CD4-positive, alpha-beta T cell (primary cell): ENCODE measurements at regions not wholly inside any gene's neighbourhood (a gene's known extent, or its start where the extent isn't known, plus 50 kb on each side); places are given as distances from the start of the nearest gene placed in this dataset.

ENCODE experiments used
- ATAC-seq: fragments of 200-7000 bp; cut with Tn5 transposase; one replicate; pipeline ENCODE4 v1.10.0; 2022; ENCODE audit warnings: mild to moderate bottlenecking; ENCODE audit not compliant: poor library complexity
- CTCF ChIA-PET: fragments of 350-600 bp; sonication (Branson Sonifier 250); formaldehyde crosslinking; loops from one replicate; lab custom pipeline; 2021; ENCODE audit warnings: antibody characterized with exemption, inconsistent platforms; lab: Charles Lee
- POLR2A ChIA-PET: fragments of 350-600 bp; sonication (Branson Sonifier 250); formaldehyde crosslinking; loops from one replicate; lab custom pipeline; 2021; ENCODE audit warnings: antibody characterized with exemption, inconsistent platforms; lab: Charles Lee
- DNase-seq, 14 experiments: peaks; one replicate each; pipeline ENCODE4 v3.0.0-alpha.2; 2013 to 2020; ENCODE audit warnings: mixed read lengths in 2 of 14
- H3K27ac ChIP-seq, 2 donors: one replicate each; pipeline versions ENCODE4 v1.5.1 to v1.7.0; 2013; ENCODE audit warnings: low read length in 2 of 2, low read depth in 1 of 2, mild to moderate bottlenecking in 1 of 2
- H3K27me3 ChIP-seq, 2 experiments: 1 replicate in 1 of 2; 2 replicates in 1 of 2; pipeline versions ENCODE4 v1.6.1 to v1.7.0; 2013; ENCODE audit warnings: low read length in 2 of 2, control low read depth in 1 of 2, mild to moderate bottlenecking in 1 of 2, moderate library complexity in 1 of 2; ENCODE audit not compliant: insufficient read depth in 2 of 2, control insufficient read depth in 1 of 2
- H3K36me3 ChIP-seq: one replicate; pipeline ENCODE4 v1.6.1; 2013; ENCODE audit warnings: low read length, control low read depth; ENCODE audit not compliant: insufficient read depth
- H3K4me1 ChIP-seq: one replicate; pipeline ENCODE4 v1.6.1; 2013; ENCODE audit warnings: low read length, control low read depth; ENCODE audit not compliant: insufficient read depth
- H3K4me3 ChIP-seq: one replicate; pipeline ENCODE4 v1.5.1; 2013; ENCODE audit warnings: mild to moderate bottlenecking, low read length, moderate library complexity
- H3K9me3 ChIP-seq, 2 experiments: 1 replicate in 1 of 2; 2 replicates in 1 of 2; pipeline versions ENCODE4 v1.6.1 to v1.7.0; 2013; ENCODE audit warnings: low read length in 2 of 2, mild to moderate bottlenecking in 2 of 2, control low read depth in 1 of 2, moderate library complexity in 1 of 2; ENCODE audit not compliant: control insufficient read depth in 1 of 2, insufficient read depth in 1 of 2
- H3K27ac Mint-ChIP-seq: one replicate; pipeline ENCODE4 v1.8.0; 2020; ENCODE audit warnings: mixed read lengths
- H3K27me3 Mint-ChIP-seq: one replicate; pipeline ENCODE4 v1.8.0; 2021; ENCODE audit warnings: mixed read lengths
- H3K36me3 Mint-ChIP-seq: one replicate; pipeline ENCODE4 v1.8.0; 2021; ENCODE audit warnings: low read depth, mixed read lengths
- H3K4me1 Mint-ChIP-seq: one replicate; pipeline ENCODE4 v1.8.0; 2021; ENCODE audit warnings: low read depth, mixed read lengths
- H3K4me3 Mint-ChIP-seq: one replicate; pipeline ENCODE4 v1.8.0; 2020; ENCODE audit warnings: mild to moderate bottlenecking, mixed read lengths
- H3K9me3 Mint-ChIP-seq: one replicate; pipeline ENCODE4 v1.8.0; 2020; ENCODE audit warnings: mixed read lengths
- intact Hi-C, 2 experiments: fragments of 100-400 bp; cut with DNase I in 1 of 2; cut with micrococcal nuclease in 1 of 2; formaldehyde crosslinking; loops; one replicate each; pipeline versions ENCODE4 v1.15.1 to v1.9.0; 2023 to 2025; cut with DNase I, micrococcal nuclease
- TF ChIP-seq, protein P1 (sequence below): fragments of 200-600 bp; IDR thresholded peaks from one replicate; pipeline ENCODE4 v1.8.0; 2022; ENCODE audit warnings: antibody characterized with exemption, mild to moderate bottlenecking

DNA sequence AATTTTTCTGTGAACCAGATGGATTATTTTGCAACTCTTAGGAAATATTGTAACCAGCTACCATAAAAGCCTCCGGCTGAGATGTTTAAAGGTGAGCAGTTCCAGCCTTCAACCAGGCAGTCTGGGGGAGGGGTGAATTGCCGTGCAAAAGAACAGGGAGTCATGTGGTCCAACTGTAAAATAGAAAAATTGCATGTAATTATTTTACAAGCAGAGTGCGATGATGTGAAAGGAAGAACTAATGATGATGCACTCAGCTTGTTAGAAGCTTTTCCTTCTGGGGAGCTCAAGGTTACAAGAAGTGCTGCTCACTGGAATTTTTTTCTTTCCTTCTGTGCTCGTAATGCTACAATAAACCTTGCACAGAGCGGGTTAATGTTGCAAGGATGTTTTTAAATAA, 188.7 kb upstream of the ITGA1 start:
- CTCF ChIA-PET: no interaction called here
- intact Hi-C loops: no loop called here
- no peaks in the 10 kb centered on the region for H3K36me3 ChIP-seq
- H3K27ac ChIP-seq: no peak overlapping the region
- no peaks in the 10 kb centered on the region for H3K9me3 ChIP-seq
- H3K4me1 Mint-ChIP-seq: no peaks in the 10 kb centered on the region
- ATAC-seq (no peak), DNase-seq (no peak)
- no peaks in the 10 kb centered on the region for H3K27me3 ChIP-seq
- no peaks in the 10 kb centered on the region for H3K4me1 ChIP-seq
- H3K4me3 Mint-ChIP-seq: no peak overlapping the region
- no peak overlapping the region for H3K4me3 ChIP-seq
- H3K9me3 Mint-ChIP-seq: peaks cover 2% of the 10 kb centered on the region
- no peaks in the 10 kb centered on the region for H3K27me3 Mint-ChIP-seq
- no peak overlapping the region for H3K27ac Mint-ChIP-seq
- TF ChIP-seq, protein P1, sequence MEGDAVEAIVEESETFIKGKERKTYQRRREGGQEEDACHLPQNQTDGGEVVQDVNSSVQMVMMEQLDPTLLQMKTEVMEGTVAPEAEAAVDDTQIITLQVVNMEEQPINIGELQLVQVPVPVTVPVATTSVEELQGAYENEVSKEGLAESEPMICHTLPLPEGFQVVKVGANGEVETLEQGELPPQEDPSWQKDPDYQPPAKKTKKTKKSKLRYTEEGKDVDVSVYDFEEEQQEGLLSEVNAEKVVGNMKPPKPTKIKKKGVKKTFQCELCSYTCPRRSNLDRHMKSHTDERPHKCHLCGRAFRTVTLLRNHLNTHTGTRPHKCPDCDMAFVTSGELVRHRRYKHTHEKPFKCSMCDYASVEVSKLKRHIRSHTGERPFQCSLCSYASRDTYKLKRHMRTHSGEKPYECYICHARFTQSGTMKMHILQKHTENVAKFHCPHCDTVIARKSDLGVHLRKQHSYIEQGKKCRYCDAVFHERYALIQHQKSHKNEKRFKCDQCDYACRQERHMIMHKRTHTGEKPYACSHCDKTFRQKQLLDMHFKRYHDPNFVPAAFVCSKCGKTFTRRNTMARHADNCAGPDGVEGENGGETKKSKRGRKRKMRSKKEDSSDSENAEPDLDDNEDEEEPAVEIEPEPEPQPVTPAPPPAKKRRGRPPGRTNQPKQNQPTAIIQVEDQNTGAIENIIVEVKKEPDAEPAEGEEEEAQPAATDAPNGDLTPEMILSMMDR: no peak
- no peaks in the 10 kb centered on the region for H3K36me3 Mint-ChIP-seq
- POLR2A ChIA-PET: no interaction called here

DNA sequence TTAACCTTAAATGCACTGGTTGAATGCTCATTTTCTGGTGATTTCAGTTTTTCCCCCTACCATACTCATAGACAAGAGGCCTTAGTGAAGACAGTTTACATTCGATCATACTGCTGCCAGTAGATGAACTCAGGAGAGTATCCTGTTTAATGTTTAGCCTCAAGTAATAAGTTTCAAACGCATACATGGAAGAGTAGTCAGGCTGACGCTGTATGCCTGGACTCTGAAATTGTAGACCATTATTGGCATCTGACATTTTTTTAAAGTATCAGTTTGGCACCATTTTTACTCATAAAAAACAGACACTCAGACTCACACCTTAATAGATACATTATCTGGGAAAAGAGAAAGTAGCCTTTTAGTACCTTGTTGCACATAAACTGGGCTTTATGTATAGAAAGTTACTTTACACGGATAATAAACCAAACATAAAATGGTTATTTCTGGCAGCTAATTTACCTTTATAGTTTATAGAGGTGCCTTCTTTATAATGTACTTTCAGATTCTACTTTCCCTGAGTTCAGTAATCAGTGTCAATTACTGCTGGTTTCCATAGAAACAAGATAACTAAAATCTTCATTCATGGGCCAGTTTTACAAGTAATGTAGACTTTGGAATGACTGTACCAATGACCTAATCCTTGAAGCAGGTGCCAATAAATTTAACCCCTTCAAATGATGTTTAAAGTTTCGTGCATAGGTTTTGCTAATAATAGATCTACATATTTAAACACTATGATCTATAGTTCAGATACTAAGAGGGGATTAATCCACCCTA, 183.8 kb upstream of the ITGA1 start:
- ChIA-PET CTCF (no interaction called here), POLR2A (no interaction called here)
- Histone ChIP-seq H3K27ac (no peak overlapping the region), H3K27me3 (no peaks in the 10 kb centered on the region), H3K36me3 (no peaks in the 10 kb centered on the region), H3K4me3 (no peak overlapping the region), H3K9me3 (no peaks in the 10 kb centered on the region), H3K4me1 (no peaks in the 10 kb centered on the region)
- ATAC-seq (no peak), DNase-seq (no peak)
- Mint-ChIP-seq H3K27me3 (no peaks in the 10 kb centered on the region), H3K36me3 (no peaks in the 10 kb centered on the region), H3K4me1 (no peaks in the 10 kb centered on the region), H3K27ac (no peak overlapping the region), H3K4me3 (no peak overlapping the region), H3K9me3 (no peaks in the 10 kb centered on the region)
- intact Hi-C loops: no loop called here
- TF ChIP-seq, protein P1: no peak

DNA sequence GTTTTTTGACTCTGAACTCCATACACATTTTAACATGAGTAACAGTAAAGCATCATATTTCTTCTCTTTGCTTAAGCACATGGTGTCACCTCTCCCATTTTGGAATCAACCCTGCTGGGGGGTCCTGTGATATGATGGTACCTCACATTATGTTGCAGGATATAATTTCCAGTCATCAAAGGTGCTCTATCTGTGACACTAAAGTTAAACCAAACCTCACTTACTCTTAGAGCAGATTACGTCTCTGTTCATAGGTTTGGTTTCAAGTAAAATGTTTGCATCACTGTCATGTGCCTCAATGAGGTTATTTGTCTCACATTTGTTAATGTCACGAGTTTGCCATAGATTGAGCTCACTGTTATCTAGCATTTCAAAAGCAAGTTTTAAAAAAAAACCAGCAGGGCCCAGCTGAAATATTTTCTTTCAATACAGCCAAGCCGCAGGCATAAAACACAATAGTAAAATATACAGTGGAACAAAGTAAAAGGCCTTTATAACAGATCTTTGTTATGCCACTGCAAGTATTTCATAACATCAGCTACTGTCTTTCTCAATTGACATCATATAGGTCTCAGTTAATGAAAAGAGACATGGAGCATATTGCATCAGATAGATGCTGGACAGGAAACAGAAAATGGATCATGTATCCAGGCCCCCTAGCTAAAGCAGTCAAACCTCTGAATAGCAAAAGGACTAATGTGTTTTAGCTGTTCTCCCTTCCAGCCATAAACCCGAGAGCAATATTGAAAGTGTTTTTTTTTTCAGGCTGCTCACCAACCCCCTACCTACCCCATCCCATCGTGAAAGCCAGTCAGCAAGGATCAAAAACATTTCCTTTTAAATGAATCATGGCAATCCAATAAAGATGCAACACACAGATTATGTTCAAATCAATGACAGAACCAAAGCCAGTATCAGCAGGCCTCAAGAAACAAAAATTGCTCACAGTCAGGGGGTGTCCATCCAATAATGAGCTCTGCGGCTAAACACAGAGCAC, 182.1 kb upstream of the ITGA1 start:
- H3K27me3 ChIP-seq: no peaks in the 10 kb centered on the region
- CTCF ChIA-PET: no interaction called here
- TF ChIP-seq, protein P1: no peak
- Mint-ChIP-seq H3K27ac (no peak overlapping the region), H3K4me3 (no peak overlapping the region), H3K9me3 (peaks cover 3% of the 10 kb centered on the region), H3K36me3 (no peaks in the 10 kb centered on the region), H3K4me1 (no peaks in the 10 kb centered on the region), H3K27me3 (no peaks in the 10 kb centered on the region)
- intact Hi-C loops: no loop called here
- H3K4me1 ChIP-seq: no peaks in the 10 kb centered on the region
- H3K4me3 ChIP-seq: no peak overlapping the region
- no peak overlapping the region for H3K27ac ChIP-seq
- no peaks in the 10 kb centered on the region for H3K36me3 ChIP-seq
- DNase-seq: no peak
- H3K9me3 ChIP-seq: no peaks in the 10 kb centered on the region
- POLR2A ChIA-PET: no interaction called here
- no peak for ATAC-seq
